ENCODE measurements at regions not wholly inside any gene's neighbourhood (a gene's known extent, or its start where the extent isn't known, plus 50 kb on each side); places are given as distances from the start of the nearest gene placed in this dataset.

GRCh38 chr2:185676316-185676715 is 62.3 kb upstream of the FSIP2 start:
- no peak for TF ChIP-seq EZH2 (IDR thresholded peaks at IDR 0.05; ENCODE audit: insufficient read depth, poor library complexity, severe bottlenecking)
- no peak for TF ChIP-seq EZH2phosphoT487 (IDR thresholded peaks at IDR 0.05; ENCODE audit: insufficient read depth, low read depth)

Data from GM23248 (cell line).